VCaP (cell line): ENCODE measurements at regions not wholly inside any gene's neighbourhood (a gene's known extent, or its start where the extent isn't known, plus 50 kb on each side); places are given as distances from the start of the nearest gene placed in this dataset.

Experiments used
- H3K27ac ChIP-seq: fragments of 450-650 bp; 2 replicates; pipeline ENCODE4 v1.5.1; 2017
- TF ChIP-seq, protein P1 (sequence below): fragments of 450-650 bp; conservative IDR thresholded peaks from 2 replicates; pipeline ENCODE4 v1.5.1; 2017; ENCODE audit warnings: mild to moderate bottlenecking, moderate library complexity

DNA sequence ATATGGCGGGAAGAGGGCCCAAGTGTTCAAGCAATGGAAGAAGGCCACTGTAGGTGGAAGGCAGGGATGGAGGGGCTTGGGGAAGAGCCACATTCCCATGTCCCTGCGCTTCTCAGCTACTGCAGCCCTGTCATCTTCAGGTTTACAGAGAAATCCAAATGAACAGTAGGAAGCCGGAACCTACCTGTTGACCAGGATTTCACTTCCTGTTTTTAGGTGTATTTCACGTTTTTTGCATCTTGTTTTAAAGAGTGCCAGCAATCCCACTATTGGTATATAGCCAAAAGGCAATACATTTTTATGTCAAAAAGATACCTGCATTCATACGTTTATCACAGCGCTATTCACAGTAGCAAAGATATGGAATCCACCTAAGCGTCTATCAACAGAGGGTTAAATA is 159.2 kb downstream of the SLC35B3 start:
- TF ChIP-seq, protein P1, sequence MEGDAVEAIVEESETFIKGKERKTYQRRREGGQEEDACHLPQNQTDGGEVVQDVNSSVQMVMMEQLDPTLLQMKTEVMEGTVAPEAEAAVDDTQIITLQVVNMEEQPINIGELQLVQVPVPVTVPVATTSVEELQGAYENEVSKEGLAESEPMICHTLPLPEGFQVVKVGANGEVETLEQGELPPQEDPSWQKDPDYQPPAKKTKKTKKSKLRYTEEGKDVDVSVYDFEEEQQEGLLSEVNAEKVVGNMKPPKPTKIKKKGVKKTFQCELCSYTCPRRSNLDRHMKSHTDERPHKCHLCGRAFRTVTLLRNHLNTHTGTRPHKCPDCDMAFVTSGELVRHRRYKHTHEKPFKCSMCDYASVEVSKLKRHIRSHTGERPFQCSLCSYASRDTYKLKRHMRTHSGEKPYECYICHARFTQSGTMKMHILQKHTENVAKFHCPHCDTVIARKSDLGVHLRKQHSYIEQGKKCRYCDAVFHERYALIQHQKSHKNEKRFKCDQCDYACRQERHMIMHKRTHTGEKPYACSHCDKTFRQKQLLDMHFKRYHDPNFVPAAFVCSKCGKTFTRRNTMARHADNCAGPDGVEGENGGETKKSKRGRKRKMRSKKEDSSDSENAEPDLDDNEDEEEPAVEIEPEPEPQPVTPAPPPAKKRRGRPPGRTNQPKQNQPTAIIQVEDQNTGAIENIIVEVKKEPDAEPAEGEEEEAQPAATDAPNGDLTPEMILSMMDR: no peak

DNA sequence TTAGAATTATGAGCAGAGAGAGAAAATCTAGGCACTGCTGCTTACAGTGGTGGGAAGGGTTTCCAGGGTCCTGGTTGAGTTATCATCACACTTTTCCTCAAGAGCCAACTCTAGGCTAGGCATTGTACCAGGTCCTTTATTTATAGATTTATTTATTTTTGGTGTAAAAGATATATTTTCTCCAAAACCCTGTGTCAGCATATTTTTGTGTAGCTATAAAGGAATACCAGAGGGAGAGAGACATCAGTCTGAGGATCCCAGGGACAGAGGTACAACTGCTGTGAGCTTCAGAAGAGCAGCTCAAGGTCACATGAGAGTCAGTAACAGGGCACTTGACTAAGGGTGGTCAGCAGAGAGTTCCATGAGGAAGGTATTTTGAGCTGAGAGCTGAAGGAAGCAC is 159.7 kb downstream of the SLC35B3 start:
- TF ChIP-seq, protein P1: no peak
- H3K27ac ChIP-seq: no peak overlapping the region

More for the DNA sequence above, 159.2 kb downstream of the SLC35B3 start:
- no peak overlapping the region for H3K27ac ChIP-seq

DNA sequence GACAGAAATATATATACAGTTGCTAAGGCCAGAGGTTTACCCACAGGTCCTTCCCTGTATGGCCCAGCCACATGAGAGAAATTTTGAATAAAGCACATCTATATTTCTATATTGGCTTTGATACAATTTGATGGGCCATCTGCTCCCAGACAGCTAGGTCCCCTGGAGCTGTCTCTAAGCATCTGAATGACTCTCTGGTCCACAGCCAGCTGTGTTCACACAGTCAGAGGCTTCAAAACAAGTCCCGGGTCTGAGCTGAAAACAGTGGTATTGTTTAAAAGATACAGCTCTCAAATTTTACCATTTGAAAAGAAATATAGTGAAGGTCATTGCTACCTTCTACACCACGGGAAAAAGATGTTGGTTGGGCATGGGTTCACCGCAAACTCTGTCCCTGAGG is 161.1 kb downstream of the SLC35B3 start:
- H3K27ac ChIP-seq: no peak overlapping the region
- TF ChIP-seq, protein P1: no peak

DNA sequence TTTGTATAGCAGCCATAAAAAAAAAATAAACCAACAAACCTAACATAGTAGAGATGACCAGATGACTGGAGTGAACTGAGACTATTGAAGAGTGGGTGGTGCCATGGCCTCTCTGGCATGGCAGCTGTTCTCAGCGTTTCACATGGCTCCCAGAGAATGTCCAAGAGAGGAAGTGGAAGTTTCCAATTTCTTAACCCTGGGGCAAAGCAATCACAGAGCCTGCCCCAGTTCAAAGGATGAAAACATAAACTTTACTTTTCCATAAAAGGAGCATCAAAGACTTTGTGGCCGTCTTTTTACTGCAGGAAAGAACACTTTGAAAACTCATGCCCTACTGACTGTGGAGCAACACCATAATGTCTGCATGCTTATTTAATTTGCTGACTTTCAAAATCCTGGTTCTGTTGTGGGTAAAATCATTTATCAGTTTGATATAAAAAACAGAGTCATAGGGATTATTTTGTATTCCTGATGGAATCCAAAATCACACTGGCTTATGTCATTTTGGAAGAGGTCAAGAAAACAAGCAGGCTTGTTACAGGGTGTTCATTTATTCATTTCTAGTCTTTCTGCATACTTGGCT is 165.4 kb downstream of the SLC35B3 start:
- TF ChIP-seq, protein P1: no peak
- no peak overlapping the region for H3K27ac ChIP-seq

DNA sequence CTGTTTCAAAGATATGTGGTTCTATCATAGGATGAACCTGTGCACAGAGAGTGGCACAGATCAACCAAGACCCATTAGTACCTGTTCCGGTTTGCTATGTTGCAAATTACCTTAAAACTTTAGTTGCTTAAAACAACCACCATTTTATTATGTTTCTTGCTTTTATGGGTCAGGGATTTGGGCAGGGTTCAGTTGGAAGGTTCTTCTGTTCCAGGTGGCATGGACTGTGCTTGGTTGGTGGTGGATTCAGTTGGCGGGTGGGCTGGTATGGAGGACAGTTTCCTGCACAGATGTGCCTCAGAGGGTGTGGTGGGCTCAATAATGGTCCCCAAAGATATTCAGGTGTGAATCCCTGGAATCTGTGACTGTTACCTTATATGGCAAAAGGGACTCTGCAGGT is 166.3 kb downstream of the SLC35B3 start:
- TF ChIP-seq, protein P1: no peak
- H3K27ac ChIP-seq: no peak overlapping the region

DNA sequence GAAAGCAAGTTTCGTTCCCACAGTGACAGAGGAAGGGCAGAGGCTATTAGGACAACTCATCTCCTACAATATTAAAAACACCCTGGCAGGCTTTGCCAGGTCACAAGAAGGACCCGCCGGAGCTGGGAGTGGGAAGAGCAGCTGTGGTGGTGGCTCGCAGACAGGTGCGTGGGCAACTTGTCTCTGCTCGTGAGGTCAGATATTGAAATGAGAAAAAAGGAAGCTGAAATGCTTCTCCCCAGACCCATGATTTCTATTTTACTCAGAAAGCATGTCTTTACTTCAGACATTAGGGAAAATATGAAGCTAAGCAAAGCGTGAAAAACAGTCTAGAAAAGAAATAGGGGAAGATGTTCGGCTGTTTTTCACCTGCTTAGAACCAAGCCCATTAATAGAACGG is 166.3 kb upstream of the EEF1E1 start:
- no peak overlapping the region for H3K27ac ChIP-seq
- TF ChIP-seq, protein P1: no peak

DNA sequence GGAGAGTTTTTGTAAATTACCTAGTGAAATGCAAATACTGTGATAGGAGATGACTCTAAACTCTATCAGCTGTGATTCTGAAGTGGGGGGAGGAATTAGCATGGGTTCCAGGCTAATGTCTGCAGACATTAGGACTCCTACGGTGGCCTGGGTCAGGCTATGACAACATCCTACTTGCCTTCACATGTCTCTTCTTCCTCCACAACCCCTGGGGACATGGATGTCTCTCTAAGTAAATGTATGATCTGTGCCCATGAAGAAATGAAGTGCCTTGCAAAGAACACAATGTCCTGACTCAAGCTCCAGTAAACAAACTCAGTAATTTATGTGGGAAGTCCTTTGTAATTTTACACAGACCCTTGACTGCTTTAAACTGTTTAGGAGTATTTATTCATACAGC is 165.8 kb upstream of the EEF1E1 start:
- TF ChIP-seq, protein P1: no peak
- no peak overlapping the region for H3K27ac ChIP-seq

DNA sequence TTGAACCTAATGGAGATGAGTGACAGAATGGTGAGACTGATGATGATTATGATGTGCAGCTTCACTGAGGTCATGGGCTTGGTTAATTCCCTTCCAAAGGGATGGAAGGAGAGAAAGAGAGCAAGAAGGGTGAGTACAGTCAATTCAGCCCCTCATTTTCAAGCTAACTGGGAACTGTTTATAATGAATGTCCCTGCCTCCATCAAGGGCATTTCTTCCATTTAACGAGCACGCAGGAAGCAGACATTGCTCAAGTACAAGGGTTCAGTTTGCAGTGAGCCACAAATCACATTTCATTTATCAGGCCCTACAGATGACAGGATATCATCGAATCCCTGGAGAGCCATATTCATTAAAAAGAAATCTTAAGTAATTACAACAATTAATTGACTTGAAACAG is 158.3 kb upstream of the EEF1E1 start:
- TF ChIP-seq, protein P1: no peak

More for the DNA sequence above, 158.3 kb upstream of the EEF1E1 start:
- H3K27ac ChIP-seq: no peak overlapping the region
